GM23338 (cell line): ENCODE measurements at regions not wholly inside any gene's neighbourhood (a gene's known extent, or its start where the extent isn't known, plus 50 kb on each side); places are given as distances from the start of the nearest gene placed in this dataset.

Source experiments
- NANOG ChIP-seq: IDR thresholded peaks from 2 replicates; pipeline ENCODE4 v1.6.1; 2016; ENCODE audit warnings: antibody characterized with exemption, borderline replicate concordance
- POLR2AphosphoS5 ChIP-seq: IDR thresholded peaks from 2 replicates; pipeline ENCODE4 v1.6.1; 2016; ENCODE audit warnings: antibody characterized with exemption, low read depth
- TF ChIP-seq, protein P1 (sequence below), 2 experiments: fragments of 200-600 bp in 1 of 2; sonication (generic) in 1 of 2; conservative IDR thresholded peaks; 2 replicates each; pipeline versions ENCODE4 v1.5.1 to v1.6.1; 2016 to 2017; ENCODE audit warnings: antibody characterized with exemption in 2 of 2, low read depth in 2 of 2, mild to moderate bottlenecking in 2 of 2, moderate library complexity in 1 of 2

DNA sequence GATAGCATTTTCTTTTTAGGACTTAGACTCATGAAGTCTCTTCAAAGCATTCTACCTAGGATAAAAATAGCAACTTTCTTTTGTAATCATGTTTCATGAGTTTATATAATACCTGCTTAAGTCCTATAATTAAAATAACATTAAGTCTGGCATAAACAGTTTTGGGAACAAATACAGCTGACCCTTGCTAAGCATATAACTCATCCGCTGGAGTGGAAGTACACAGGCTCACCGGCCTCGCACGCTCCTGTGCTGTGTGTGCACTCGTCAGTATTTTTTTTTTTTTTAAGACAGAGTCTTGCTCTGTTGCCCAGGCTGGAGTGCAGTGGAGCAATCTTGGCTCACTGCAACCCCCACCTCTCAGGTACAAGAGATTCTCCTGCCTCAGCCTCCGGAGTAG, 221.8 kb downstream of the ADAMTS15 start:
- TF ChIP-seq, protein P1, sequence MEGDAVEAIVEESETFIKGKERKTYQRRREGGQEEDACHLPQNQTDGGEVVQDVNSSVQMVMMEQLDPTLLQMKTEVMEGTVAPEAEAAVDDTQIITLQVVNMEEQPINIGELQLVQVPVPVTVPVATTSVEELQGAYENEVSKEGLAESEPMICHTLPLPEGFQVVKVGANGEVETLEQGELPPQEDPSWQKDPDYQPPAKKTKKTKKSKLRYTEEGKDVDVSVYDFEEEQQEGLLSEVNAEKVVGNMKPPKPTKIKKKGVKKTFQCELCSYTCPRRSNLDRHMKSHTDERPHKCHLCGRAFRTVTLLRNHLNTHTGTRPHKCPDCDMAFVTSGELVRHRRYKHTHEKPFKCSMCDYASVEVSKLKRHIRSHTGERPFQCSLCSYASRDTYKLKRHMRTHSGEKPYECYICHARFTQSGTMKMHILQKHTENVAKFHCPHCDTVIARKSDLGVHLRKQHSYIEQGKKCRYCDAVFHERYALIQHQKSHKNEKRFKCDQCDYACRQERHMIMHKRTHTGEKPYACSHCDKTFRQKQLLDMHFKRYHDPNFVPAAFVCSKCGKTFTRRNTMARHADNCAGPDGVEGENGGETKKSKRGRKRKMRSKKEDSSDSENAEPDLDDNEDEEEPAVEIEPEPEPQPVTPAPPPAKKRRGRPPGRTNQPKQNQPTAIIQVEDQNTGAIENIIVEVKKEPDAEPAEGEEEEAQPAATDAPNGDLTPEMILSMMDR (conservative IDR thresholded peaks at IDR 0.05; ENCODE audit: low read depth in 2 of 2): no peak
- TF ChIP-seq NANOG (no peak), POLR2AphosphoS5 (no peak)
